Epithelial cell of proximal tubule (primary cell): ENCODE measurements at regions not wholly inside any gene's neighbourhood (a gene's known extent, or its start where the extent isn't known, plus 50 kb on each side); places are given as distances from the start of the nearest gene placed in this dataset.
A peak's percentile ranks its signal among the peaks of the same experiment; 100 is the strongest.

Experiments
- DNase-seq: peaks from one replicate; pipeline ENCODE4 v3.0.0-alpha.2; 2011; ENCODE audit warnings: low read depth
- H3K4me3 ChIP-seq: 2 replicates; pipeline ENCODE4 v1.5.1; 2011; ENCODE audit warnings: low read depth, mild to moderate bottlenecking, low read length
- TF ChIP-seq, protein P1 (sequence below): conservative IDR thresholded peaks from 2 replicates; pipeline ENCODE4 v1.5.1; 2012; ENCODE audit warnings: low read depth, mild to moderate bottlenecking, low read length

DNA sequence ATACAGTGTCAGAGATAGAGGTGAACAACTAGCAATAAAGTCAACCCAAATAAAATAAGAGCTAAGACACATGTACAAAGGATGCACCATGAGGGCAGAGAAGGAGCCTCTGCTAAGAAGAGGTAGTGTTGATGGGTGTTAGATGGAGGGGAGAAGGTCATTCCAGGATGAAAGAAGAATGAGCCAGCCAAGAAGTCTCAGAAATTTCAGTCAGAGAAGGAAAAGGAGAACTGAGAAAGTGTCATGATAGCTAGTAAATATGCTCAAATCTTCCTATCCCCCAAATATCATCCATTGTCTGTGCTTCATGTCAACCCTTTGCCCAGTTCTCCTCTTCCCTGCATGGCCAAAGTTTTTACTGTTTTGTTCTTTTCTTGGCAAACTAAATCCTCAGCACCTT, 225.2 kb upstream of the BTG1 start:
- DNase-seq = no peak
- TF ChIP-seq, protein P1, sequence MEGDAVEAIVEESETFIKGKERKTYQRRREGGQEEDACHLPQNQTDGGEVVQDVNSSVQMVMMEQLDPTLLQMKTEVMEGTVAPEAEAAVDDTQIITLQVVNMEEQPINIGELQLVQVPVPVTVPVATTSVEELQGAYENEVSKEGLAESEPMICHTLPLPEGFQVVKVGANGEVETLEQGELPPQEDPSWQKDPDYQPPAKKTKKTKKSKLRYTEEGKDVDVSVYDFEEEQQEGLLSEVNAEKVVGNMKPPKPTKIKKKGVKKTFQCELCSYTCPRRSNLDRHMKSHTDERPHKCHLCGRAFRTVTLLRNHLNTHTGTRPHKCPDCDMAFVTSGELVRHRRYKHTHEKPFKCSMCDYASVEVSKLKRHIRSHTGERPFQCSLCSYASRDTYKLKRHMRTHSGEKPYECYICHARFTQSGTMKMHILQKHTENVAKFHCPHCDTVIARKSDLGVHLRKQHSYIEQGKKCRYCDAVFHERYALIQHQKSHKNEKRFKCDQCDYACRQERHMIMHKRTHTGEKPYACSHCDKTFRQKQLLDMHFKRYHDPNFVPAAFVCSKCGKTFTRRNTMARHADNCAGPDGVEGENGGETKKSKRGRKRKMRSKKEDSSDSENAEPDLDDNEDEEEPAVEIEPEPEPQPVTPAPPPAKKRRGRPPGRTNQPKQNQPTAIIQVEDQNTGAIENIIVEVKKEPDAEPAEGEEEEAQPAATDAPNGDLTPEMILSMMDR = no peak
- H3K4me3 ChIP-seq = no peak overlapping the region

DNA sequence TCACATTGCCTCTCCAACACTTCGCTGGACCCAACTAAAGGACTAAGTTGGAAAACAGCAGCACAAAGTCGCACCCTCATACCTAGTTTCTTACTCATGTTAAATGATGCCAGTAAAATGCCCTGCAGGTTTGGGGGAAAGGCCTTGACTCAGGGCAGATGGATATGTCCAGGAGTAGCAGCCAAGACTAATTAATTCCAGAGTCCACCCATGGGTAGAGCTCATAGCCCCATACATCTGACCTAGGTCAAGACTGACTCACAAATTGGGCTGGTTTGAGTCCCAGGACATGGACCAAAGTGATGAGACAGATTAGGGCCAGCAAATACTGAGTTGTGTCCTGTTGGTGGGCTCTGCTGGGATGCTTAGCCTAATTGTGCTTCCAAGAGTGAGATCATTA, 224.0 kb upstream of the BTG1 start:
- TF ChIP-seq, protein P1 = no peak
- no peak overlapping the region for H3K4me3 ChIP-seq
- peak; percentile 29 for DNase-seq

DNA sequence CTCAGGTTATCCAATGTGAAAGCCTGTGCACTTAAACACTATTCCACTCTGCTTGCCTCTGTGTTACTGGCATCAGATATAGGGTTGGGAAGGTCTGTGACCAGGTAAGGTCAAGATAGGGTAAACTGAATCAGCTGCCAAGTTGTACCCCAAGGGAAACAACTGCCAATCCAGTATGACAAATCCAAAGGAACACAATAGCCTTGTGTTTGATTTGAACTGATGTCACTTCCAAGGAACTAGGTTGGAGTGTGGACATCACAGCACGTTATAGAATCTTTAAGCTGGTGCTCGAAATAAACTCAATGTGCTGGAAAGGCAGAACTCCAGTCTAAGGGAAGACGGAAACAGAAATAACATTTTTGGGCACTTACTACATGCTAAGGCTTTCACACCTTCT, 223.4 kb upstream of the BTG1 start:
- TF ChIP-seq, protein P1 = no peak
- no peak for DNase-seq
- no peak overlapping the region for H3K4me3 ChIP-seq

DNA sequence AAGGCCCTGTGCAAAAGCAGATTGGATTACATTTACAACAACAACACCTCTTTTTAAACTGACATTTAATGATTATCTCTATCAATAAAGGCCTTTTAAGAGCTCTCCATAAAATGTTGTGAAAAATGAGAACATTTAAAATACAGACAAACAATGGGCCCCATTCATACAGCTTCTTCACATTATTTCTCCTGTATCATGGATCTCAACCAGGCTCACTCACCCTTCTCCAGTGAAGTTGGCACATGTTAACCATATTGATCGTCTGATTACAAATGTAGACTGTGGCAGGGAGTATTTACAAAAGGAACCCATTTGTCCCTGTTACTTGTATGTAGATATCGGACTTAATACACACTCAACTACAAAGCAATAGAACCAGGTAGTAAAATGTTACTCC, 220.2 kb upstream of the BTG1 start:
- DNase-seq = no peak
- H3K4me3 ChIP-seq = no peak overlapping the region
- TF ChIP-seq, protein P1 = no peak

DNA sequence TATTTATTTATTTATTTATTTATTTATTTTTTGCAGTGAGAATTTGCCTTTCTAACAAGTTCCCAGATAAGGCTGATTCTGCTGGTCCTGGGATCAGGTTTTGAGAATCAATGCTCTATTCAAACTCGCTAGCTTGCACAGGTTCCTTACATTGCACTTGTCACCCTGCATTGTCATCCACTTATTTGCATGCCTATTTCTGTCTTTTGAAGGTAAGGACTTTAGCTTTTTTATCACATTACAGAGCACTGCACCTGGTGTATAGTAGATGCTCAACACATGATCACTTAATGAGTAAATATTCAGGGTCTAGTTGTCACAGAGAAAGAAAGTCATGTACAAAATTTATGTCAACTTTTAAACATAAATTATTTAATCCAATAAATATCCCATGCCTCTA, 219.7 kb upstream of the BTG1 start:
- TF ChIP-seq, protein P1 = no peak
- H3K4me3 ChIP-seq = no peak overlapping the region
- no peak for DNase-seq

DNA sequence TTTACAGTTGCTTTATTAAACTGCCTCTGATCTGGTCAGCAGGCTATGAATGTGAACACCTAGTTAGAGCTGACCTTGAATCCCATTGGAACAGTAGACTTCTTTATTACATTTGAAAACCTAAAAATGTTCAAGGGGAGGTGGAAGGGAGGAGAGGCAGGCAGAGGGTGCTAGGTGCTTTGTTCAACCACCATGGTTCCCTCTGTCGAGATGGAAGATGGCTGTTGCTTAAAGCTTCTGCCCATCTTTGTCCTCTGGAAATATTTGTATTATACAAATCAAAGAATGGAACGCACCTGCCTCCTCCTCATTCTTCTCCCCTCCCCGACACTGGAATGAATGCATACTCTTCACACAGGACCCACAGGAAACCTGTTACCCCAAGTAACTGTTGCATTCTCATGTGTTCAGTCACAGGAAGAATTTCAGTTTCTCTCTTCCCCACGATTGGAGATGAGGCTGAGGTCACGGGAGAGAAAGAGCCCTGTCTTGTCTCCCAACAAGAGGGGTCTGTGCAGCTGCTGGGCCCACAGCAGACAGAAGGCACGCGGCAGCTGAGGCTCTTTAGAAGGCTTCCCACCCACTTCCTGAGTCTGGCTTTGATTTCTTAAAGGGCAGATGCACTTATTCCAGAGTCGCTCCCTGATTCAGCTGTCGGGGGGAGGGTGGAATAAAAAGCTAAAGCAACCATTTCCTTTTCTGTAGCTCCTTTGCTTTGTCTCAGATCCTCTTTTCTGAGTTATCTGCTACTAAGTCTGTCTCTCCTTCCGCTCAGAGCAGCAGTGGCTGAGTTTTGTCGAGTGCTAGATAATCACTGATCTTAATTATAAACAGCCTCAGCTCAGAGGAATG, 217.9 kb upstream of the BTG1 start:
- H3K4me3 ChIP-seq = no peak overlapping the region
- DNase-seq = no peak
- TF ChIP-seq, protein P1 = no peak

DNA sequence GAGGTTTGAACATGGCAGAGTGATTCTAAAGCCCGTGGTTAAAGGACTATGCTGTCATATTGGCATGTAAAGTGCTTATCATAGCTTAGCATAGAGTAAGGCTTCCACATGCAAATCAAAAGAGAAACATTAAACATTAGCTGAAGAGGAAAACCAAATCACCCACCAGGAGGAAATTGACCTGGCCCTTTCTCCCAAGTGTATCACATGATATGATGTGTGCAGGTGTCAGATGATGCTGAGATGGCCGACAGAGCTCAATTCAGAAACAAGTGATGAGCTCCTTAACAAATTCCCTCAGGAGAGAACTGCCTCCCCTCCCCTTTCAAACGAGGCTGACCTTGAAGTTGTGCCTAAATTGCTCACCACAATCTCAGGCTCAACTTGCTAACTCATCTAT, 217.1 kb upstream of the BTG1 start:
- H3K4me3 ChIP-seq = no peak overlapping the region
- TF ChIP-seq, protein P1 = no peak
- no peak for DNase-seq
